HG02759 (cell line): ENCODE measurements at regions not wholly inside any gene's neighbourhood (a gene's known extent, or its start where the extent isn't known, plus 50 kb on each side); places are given as distances from the start of the nearest gene placed in this dataset.
"Not testable (repeated sequence)": the region's sequence is repeated elsewhere in the genome, so short reads cannot be mapped to it uniquely, and the experiment has no call there.

Experiments used
- ATAC-seq: cut with Tn5 transposase; IDR thresholded peaks from one replicate; pipeline ENCODE4 v1.9.1; 2021; ENCODE audit warnings: mild to moderate bottlenecking, moderate library complexity; ENCODE audit not compliant: unreplicated experiment

DNA sequence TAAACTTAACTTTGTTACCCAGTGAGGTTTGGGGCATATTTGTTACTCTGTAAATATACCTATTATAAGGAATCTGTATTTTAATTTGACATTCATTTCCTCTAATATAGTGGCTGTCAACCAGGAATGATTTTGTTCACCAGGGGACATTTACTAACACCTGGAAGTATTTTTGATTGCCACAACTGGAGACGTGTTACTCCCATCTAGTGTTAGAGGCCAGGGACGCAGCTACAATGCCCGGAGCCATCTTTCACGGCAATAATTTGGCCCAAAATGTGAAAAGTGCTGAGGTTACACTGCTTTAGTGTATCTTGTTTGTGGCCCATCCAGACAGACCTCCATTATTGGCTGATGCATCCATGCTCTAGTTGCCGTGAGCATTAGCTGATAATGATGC, 881.3 kb upstream of the ATXN7L3B start:
- ATAC-seq: no peak

DNA sequence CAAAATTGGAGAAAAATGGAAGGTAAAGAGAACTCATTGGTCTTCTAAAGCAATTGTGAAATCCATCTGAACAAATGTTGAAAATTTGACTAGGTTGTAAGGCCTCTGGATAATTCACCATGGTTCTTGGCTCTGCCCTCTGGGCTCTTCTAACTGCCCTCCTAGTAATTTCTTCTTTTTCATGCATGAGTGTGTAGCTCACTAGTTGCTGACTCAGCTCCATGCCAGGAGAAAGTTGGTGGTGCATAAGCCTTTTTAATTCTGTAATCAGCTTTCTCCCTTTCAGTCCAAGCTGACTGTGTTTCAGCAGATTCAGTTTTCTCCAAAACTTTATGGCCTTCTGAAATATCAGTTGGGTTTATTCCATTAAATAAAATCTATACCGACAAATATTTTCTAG, 877.8 kb upstream of the ATXN7L3B start:
- no peak for ATAC-seq

DNA sequence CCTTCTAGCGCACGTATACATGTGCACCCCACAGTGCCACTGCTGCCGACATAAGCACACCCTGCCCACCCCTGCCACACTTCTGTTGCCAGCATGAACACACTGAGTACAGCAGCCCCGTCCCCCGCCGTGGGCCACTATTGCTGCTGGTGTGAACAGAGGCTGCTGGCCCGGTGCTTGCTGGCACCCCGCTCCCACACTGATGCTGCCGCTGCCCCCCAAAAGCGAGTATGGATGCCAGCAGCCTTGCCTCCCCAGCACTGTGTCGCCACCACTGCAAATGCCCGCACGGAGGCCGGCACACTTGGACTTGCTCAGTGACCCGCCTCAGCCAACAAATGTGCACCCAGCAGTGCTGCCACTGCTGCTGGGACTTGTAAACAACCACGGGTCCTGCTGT, 872.4 kb upstream of the ATXN7L3B start:
- no peak for ATAC-seq

DNA sequence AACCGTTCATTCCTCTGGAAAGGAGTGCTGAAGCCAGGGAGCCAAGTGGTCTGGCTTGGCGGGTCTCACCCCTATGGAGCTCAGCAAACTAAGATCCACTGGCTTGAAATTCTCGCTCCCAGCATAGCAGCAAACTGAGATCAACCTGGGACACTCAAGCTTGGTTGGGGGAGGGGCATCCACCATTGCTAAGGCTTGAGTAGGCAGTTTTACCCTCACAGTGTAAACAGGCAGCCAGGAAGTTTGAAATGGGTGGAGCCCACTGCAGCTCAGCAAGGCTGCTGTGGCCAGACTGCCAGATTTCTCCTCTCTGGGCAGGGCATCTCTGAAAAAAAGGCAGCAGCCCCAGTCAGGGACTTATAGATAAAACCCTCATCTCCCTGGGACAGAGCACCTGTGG, 866.1 kb upstream of the ATXN7L3B start:
- not testable (repeated sequence) for ATAC-seq

DNA sequence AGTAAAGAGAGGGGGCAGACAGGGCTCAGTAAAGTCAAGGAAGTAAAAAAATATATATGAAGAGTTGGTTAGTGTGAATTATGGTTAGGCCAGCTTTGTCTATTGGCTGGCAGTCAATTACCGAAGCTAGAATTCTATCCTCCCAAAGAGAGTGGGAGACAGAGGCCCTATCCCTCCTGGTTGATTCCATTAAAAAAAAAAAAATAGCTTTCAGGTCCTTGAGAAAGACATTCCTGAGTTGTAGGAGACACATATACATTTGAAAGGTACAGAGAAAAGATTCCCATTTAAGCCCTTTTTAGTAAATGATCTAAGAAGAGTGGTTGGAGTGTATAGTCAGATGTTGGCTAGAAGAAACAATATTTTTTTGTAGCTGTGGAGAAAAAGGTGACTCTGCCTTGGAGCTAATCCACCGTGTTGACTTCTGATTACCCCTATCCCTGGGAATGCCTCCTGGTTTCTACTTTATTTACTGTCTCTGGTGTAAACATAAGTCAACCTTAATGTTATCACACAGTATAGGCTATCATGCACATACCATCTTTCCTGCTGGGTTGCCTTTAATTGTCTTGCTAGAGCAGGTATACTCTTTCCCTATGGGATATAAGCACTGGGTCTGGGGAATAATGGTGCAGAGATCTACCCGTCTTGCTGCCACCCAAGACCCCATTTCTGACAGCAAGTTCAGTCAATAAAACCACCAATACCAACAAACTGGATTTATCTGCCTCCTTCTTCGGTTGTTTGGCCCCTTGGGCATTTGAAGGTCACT, 859.9 kb upstream of the ATXN7L3B start:
- ATAC-seq: no peak

DNA sequence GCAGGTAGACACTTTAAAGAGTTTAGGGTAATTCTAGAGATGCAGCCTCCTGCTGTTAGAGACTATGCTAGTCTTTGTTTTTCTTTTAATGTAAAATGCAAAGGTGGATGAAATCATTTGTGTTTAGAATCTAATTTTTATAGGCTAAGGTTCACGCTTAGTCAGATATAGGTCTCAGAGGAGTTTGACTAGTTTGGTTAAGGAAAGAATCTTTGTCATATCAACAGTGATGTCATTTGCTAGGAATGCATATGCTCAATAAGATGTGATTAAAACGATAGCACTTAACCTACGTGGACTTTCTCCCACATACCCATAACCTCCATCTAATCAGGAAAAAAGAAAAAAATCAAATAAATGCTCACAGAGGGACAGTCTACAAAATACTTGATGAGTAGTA, 859.3 kb upstream of the ATXN7L3B start:
- no peak for ATAC-seq

DNA sequence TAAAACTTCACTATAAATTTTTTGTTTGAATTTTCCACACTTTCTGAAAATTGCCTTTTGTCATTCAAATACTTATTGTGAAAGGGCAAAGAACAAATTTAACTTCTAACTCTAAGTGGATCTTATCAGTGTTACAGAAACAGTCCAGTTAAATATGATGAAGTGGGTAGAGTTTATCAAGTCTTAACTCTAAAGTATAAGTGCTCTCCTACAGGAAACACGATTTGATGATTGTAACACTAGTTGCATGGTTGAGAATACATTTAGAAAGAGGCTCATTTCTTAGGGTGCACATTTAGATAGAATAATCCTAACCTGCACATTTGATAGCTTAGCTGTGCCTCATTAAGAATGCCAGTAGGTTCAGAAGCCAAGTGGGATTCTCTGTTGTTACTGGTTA, 838.3 kb upstream of the ATXN7L3B start:
- no peak for ATAC-seq

DNA sequence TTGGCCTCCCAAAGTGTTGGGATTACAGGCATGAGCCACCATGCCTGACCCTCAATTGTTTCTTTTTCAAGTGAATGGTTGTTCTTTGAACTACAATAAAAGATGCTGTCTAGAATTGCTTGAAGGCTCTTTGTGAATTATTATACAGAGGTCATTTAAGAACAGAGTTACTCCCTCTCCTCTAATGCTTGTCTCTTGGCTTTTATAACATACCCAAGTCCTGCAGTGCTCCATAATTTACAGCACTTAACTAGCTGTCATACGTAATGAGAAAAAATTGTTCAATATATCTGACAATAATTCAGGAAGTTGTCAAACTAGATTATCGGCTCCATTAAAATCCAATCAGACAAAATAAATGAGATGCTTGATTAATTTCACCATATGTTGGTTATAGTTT, 823.0 kb upstream of the ATXN7L3B start:
- no peak for ATAC-seq

DNA sequence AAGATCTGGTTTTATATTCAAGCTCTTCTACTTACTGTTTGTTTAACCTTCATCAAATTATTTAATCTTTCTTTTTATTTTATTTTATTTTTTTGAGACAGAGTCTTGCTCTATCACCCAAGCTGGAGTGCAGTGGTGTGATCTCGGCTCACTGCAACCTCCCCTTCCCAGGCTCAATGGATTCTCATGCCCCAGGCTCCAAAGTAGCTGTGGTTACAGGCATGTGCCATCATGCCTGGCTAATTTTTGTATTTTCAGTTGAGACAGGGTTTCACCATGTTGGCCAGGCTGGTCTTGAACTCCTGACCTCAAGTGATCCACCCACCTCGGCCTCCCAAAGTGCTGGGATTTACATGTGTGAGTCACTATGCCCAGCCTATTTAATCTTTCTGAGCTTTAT, 821.5 kb upstream of the ATXN7L3B start:
- not testable (repeated sequence) for ATAC-seq

DNA sequence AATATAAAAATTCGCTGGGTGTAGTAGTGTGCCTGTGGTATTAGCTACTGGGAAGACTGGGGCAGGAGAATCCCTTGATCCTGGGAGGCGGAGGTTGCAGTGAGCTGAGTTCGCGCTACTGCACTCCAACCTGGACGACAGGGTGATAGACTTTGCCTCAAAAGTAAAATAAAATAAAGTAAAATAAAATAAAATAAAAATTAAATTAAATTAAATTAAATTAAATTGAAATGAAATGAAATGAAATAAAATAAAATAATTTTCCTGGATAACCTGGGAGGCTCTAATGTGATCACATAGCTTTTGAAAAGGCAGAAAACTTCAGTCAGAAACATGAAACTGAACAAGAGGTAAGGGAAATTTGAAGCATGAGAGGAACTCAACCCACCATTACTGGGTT, 818.4 kb upstream of the ATXN7L3B start:
- no peak for ATAC-seq

DNA sequence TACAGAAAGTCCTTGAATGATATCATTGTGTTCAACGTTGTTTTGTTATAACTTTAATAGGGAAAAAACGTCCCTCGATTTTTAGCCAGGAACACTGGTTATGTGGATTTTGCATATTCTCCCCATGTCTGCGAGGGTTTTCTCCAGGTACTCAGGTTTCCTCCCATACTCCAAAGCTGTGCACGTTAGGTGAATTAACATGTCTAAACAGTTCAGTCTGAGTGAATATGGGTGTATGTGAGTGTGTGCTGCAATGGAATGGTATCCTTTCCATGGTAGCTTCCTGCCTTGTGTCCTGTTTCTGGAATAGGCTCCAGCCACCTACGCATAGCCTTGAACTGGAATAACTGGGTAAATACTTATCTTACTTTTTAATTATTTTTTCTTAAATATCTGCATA, 810.8 kb upstream of the ATXN7L3B start:
- ATAC-seq: no peak

DNA sequence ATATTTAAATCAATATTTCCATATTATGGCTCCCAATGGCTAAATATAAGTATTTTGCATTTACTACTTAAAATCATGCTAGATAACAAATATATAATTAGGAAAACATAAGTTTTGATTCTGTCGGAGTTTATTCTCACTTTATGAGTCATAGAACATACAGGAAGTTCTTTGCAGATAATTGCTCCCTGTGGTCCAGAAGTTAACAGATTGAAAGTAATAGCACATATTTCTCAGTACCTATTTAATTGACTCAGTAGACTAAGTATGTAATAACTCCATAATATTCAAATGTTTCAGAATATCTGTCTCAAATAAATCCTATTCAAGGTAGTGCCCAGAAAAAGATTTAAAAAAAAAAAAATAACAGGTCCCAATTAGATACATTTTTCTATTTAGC, 806.0 kb upstream of the ATXN7L3B start:
- ATAC-seq: no peak

DNA sequence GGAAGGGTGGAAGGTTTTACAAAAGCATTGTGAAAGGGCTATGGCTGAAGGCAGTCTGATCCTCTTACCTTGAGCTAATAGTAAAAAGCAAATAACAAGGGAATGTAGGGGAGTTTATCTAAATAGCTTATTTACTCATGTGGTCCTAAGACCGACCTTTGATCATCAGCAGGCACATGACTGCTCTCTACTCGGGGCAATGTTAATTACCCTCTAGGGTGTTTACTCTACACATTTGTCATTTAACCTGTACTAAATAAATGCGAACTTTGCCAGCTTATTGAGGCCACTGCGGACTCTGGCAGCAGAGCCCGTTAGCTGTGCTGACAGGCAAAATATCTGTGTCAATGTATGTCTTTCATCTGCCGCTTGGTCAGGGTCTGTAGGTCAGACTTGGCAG, 768.3 kb upstream of the ATXN7L3B start:
- no peak for ATAC-seq

DNA sequence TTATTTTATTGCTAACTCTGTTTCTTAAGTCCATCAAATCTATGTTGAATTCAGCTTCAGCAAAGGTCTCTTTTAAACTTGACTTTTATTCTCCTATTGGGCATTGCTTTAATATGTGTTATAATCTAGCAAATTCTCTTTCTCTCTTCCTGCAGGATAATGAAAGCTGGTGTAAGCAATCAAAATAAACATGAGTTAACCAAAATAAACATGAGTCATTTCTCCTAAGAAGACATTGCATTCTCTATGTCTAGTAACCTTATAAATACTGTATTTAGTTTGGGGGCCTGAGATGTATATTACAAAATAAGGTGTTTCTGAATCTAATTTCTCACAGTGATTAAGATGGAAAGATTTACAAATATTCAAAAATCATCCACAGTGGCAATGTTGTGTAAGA, 739.1 kb upstream of the ATXN7L3B start:
- ATAC-seq: no peak

DNA sequence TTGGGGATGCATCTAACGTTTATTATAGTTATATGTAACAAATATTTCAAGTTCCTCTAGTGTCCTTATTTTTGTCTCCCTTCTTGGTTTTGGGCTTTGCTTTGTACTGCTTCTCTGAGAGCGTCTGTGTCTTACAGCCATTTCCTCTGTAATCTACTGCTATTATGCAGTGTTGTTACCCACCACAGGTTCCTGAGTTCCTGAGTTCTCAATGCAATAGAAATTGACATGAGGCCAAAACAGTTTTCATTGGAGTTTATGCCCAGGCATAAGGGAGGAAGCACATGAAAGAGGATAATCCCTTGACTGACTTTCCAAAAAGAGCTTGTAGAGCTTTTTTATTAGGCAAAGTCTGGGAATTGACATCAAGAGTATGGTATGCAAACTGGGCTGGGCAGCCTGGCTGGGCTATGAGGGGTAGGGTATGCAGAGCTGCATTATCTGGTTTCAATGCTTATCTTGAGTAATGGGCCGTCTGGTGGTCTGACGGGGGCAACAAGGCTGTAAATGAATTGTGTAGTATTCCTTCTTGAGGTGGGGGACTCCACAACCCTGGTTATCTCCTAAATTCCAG, 722.5 kb upstream of the ATXN7L3B start:
- ATAC-seq: no peak

DNA sequence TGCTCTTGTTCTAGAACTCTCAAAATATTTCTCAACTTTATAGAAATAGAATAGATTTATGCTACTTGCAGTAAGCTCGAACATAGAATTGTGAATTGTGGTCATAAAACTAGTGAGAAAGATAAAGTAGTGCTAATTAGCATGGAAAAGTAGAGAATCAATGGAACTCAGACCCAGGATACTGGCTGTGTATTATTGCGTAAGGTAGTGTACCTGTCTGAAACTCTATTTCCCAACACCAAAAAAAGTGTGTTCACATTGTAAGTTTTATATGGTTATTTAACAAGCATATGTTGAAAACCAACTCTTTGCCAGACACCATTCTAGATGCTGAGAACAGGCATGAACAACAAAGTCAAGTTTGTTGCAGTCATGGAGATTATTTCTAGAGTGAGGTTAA, 720.5 kb upstream of the ATXN7L3B start:
- ATAC-seq: no peak

DNA sequence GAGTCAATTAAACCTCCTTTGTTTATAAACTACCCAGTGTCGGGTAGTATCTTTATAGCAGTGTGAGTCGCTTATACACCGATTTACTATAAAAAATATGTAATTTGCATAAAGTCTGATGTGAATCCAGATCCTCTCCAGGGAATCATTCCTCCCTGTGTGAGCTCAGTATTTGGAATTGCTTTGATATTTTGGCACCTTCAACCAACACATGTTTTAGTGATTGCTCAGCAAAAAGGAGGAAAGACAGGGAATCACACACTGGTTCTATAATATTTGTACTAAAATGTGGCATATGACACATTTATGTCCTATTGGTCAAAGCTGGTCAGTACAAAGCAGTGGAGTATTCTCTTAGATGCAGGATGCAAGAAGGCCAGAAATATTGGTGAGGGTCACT, 703.9 kb upstream of the ATXN7L3B start:
- no peak for ATAC-seq

DNA sequence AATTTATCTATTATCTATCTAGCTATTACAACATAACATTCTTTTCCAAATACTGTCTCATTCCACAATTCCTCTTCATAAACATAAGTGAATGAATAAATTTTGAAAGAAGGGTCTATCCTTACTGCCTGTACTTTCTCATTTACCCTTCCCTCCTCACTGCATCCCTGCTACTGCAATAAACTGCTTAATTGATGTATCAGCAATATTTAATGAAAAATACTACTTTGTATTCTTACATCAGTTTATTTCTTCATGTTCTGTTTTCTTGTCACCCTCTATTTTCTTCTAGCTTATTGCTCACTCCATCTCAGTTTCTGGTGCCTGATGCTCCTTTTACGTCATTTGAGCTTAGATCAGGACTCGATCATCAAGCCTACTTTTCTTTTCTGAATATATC, 695.7 kb upstream of the ATXN7L3B start:
- no peak for ATAC-seq

DNA sequence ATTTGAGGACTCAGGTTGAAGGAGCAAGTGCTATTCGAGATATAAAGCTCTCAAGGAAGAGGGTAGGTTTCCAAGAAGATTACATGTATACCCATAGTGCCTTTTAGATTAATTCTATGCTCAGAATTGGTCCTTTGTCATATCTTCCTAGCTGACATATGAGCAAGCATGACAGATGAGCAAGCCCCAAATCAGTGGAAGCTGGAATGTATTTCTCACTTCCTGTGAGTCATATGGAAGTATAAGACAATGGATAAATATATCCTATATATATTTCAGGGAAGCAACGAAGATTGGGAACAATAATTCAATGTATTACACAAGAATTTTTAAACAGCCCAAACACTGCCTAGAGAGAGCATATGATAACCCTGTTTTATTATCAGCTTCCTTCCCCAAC, 674.1 kb upstream of the ATXN7L3B start:
- no peak for ATAC-seq

DNA sequence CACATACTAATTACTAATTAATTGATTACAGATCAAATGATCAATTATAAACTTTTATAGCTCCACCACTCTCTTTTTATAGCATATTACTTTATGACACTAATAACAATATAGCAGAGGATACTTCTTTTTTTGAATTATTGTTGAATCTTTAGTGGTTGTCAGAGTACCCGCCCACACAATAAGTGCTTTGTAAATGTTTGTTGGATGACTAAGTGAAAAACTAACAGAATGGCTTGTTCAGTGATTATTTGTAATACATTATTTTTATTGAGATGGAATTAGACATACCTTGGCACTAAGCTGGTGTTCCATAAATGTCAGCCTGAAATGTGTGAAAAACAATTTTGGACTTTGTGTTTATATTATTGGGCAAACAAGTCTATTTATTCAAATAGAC, 670.5 kb upstream of the ATXN7L3B start:
- ATAC-seq: no peak

DNA sequence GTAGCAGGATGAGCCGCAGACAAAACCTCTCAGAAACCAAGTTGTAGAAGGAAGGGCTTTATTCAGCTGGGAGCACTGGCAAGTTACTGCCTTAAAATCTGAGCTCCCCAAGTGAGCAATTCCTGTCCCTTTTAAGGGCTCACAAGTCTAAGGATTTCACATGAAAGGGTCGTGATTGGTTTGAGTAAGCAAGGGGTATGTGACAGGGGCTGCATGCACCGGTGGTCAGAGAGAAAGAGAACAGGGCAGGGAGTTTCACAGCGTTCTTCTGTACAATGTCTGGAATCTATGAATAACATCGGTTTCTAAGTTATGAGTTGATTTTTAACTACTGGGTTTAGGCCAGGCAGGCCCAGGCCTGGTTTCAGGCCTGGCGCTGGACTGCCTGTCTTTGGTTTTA, 660.3 kb upstream of the ATXN7L3B start:
- ATAC-seq: not testable (repeated sequence)

DNA sequence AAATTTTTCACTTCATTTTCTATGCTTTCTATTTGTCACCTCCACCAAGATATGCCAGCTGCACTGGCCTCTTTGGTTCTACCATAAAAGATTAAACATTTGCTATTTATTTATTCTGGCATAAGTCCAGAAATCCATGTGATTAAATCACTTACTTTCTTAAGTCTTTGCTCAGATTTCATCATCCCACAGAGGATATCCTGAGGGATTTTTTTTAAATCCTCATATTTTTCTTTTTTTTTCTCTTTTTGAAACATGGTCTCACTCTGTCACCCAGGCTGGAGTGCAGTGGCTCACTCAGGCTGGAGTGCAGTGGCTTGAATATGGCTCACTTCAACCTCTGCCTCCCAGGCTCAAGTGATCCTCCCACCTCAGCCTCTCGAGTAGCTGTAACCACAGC, 645.4 kb upstream of the ATXN7L3B start:
- no peak for ATAC-seq

DNA sequence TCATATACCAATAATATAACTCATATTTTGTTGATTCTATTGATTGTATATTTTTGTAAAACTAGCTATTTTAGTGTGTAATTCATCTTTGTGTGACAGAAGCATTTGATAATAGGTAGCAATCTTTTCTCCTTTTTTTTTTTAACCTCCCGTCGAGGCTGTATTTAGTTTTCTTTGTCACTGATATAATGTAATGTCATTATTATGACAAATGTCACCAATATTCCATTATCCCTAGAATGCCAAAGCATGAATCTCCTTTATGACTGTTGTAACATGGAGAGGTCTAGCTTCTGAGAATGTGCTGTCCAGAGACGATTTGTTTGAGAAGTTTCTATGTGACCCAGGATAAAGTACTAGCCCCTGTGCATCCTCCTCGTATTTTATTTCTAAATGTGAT, 639.0 kb upstream of the ATXN7L3B start:
- ATAC-seq: no peak
